HepG2 (cell line): ENCODE measurements at regions not wholly inside any gene's neighbourhood (a gene's known extent, or its start where the extent isn't known, plus 50 kb on each side); places are given as distances from the start of the nearest gene placed in this dataset.

Source experiments
- FOXJ3 ChIP-seq: sonication (generic); formaldehyde crosslinking; IDR thresholded peaks from 2 replicates; pipeline ENCODE4 v1.4.0; 2020; ENCODE audit warnings: missing genetic modification reagents, mild to moderate bottlenecking, borderline replicate concordance
- HNRNPLL ChIP-seq: fragments of 200-400 bp; formaldehyde crosslinking; IDR thresholded peaks from 2 replicates; pipeline ENCODE4 v1.6.1; 2017; ENCODE audit warnings: mild to moderate bottlenecking, low read depth, low read length; ENCODE audit not compliant: poor library complexity, severe bottlenecking
- JUND ChIP-seq: sonication (generic); formaldehyde crosslinking; IDR thresholded peaks from 2 replicates; pipeline ENCODE4 v1.8.0; 2022; ENCODE audit warnings: mild to moderate bottlenecking, missing genetic modification reagents
- MEIS1 ChIP-seq: sonication (generic); formaldehyde crosslinking; IDR thresholded peaks from 2 replicates; pipeline ENCODE4 v1.9.0; 2021; ENCODE audit warnings: mild to moderate bottlenecking, missing genetic modification reagents, moderate library complexity, borderline replicate concordance
- POLR2AphosphoS2 ChIP-seq: IDR thresholded peaks from 2 replicates; pipeline ENCODE4 v1.6.1; 2011; ENCODE audit warnings: low read depth, low read length, improper control_type of control experiment
- POLR2AphosphoS5 ChIP-seq: IDR thresholded peaks from 2 replicates; pipeline ENCODE4 v1.6.1; 2012; ENCODE audit warnings: low read depth, low read length
- RXRA ChIP-seq: sonication (generic); formaldehyde crosslinking; IDR thresholded peaks from 2 replicates; pipeline ENCODE4 v1.5.1; 2020; ENCODE audit warnings: missing genetic modification reagents
- SP1 ChIP-seq, 2 experiments: fragments of 450-650 bp in 1 of 2; sonication (generic) in 1 of 2; formaldehyde crosslinking in 1 of 2; IDR thresholded peaks; 2 replicates each; pipeline versions ENCODE4 v1.4.0 to v1.6.1; 2016 to 2020; ENCODE audit warnings: missing genetic modification reagents in 1 of 2
- THAP7 ChIP-seq: sonication (generic); formaldehyde crosslinking; IDR thresholded peaks from 2 replicates; pipeline ENCODE4 v1.8.1; 2023; ENCODE audit warnings: mild to moderate bottlenecking, missing genetic modification reagents
- ZBTB7A ChIP-seq: sonication (generic); formaldehyde crosslinking; IDR thresholded peaks from 2 replicates; pipeline ENCODE4 v1.8.0; 2022; ENCODE audit warnings: mild to moderate bottlenecking, missing genetic modification reagents
- ZFX ChIP-seq: sonication (generic); formaldehyde crosslinking; IDR thresholded peaks from 2 replicates; pipeline ENCODE4 v1.4.0; 2020; ENCODE audit warnings: mild to moderate bottlenecking, low read depth, missing genetic modification reagents, moderate library complexity
- ZNF10 ChIP-seq: sonication (generic); formaldehyde crosslinking; IDR thresholded peaks from 2 replicates; pipeline ENCODE4 v1.4.0; 2020; ENCODE audit warnings: mild to moderate bottlenecking, low read depth, missing genetic modification reagents, borderline replicate concordance
- TF ChIP-seq, protein P1 (sequence below): sonication (generic); formaldehyde crosslinking; IDR thresholded peaks from 2 replicates; pipeline ENCODE4 v1.8.0; 2023; ENCODE audit warnings: mild to moderate bottlenecking, missing genetic modification reagents

DNA sequence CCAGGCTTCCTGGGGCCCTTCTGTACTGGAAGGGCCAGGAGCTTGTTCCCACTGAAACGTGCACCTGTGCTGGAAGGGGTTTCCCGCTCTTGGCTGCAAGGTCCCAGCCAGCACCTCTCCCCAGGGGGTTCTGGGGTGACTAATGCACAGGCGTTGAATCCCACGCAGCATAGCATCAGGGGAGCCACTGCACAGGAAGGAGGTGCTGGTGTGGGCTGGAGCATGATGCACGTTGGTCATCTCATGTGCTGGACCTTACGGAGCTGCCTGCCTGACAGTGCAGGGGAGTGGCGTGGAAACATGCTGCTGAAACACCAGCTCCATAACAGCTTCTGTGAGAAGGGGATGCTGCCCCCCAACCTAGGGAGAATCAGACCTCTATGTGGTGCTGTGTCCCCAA lies 623.0 kb downstream of the AACS start:
- TF ChIP-seq JUND (CRISPR knock-in tag) (no peak), RXRA (CRISPR knock-in tag) (no peak), ZNF10 (CRISPR knock-in tag) (no peak), ZFX (CRISPR knock-in tag) (no peak), HNRNPLL (no peak), POLR2AphosphoS5 (no peak), THAP7 (no peak), ZBTB7A (CRISPR knock-in tag) (no peak), MEIS1 (CRISPR knock-in tag) (no peak), SP1 (IDR thresholded peaks at IDR 0.05) (no peak), SP1 (CRISPR knock-in tag; IDR thresholded peaks at IDR 0.05) (no peak), POLR2AphosphoS2 (no peak), FOXJ3 (CRISPR knock-in tag) (no peak)
- TF ChIP-seq, protein P1, sequence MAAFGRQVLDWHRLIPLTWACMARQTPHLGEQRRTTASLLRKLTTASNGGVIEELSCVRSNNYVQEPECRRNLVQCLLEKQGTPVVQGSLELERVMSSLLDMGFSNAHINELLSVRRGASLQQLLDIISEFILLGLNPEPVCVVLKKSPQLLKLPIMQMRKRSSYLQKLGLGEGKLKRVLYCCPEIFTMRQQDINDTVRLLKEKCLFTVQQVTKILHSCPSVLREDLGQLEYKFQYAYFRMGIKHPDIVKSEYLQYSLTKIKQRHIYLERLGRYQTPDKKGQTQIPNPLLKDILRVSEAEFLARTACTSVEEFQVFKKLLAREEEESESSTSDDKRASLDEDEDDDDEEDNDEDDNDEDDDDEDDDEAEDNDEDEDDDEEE (CRISPR knock-in tag), result no peak
